Neural cell (in vitro differentiated cells): ENCODE measurements at regions not wholly inside any gene's neighbourhood (a gene's known extent, or its start where the extent isn't known, plus 50 kb on each side); places are given as distances from the start of the nearest gene placed in this dataset.

Source experiments
- H2AFZ ChIP-seq: fragments of 200-600, 300-800 bp; sonication (generic), shearing (Covaris generic); 2 replicates; pipeline ENCODE4 v1.6.0; 2014; ENCODE audit warnings: low read depth, mild to moderate bottlenecking, antibody characterized with exemption, low read length, moderate library complexity
- H3F3A ChIP-seq: fragments of 200-600 bp; shearing (Covaris generic); 2 replicates; pipeline ENCODE4 v1.6.1; 2016; ENCODE audit warnings: mild to moderate bottlenecking, moderate library complexity, mixed read lengths, antibody characterized with exemption, low read length; ENCODE audit not compliant: insufficient read depth, poor library complexity, severe bottlenecking
- H3K27ac ChIP-seq: fragments of 200-600, 300-800 bp; sonication (generic), shearing (Covaris generic); 2 replicates; pipeline ENCODE4 v1.5.1; 2014; ENCODE audit warnings: mild to moderate bottlenecking, low read length, moderate library complexity
- H3K27me3 ChIP-seq: fragments of 300-800, 200-600 bp; sonication (generic), shearing (Covaris generic); 2 replicates; pipeline ENCODE4 v1.6.0; 2014; ENCODE audit warnings: mild to moderate bottlenecking, low read depth, low read length, moderate library complexity; ENCODE audit not compliant: insufficient read depth
- H3K36me3 ChIP-seq: fragments of 300-800, 200-600 bp; sonication (generic), shearing (Covaris generic); 2 replicates; pipeline ENCODE4 v1.5.1; 2014; ENCODE audit warnings: mild to moderate bottlenecking, antibody characterized with exemption, low read length, moderate library complexity; ENCODE audit not compliant: insufficient read depth
- H3K4me2 ChIP-seq: fragments of 300-800, 200-600 bp; sonication (generic), shearing (Covaris generic); 2 replicates; pipeline ENCODE4 v1.6.0; 2014; ENCODE audit warnings: mild to moderate bottlenecking, low read length
- H3K4me3 ChIP-seq: fragments of 300-800, 200-600 bp; sonication (generic), shearing (Covaris generic); 2 replicates; pipeline ENCODE4 v1.5.1; 2014; ENCODE audit warnings: mild to moderate bottlenecking, low read length, moderate library complexity
- H3K79me2 ChIP-seq: fragments of 200-600 bp; shearing (Covaris generic); replicated peaks from 2 replicates; pipeline ENCODE4 v1.6.0; 2014; ENCODE audit warnings: mild to moderate bottlenecking, low read length, moderate library complexity; ENCODE audit not compliant: insufficient read depth
- H3K9ac ChIP-seq: fragments of 300-800, 200-600 bp; sonication (generic), shearing (Covaris generic); 2 replicates; pipeline ENCODE4 v1.6.1; 2016; ENCODE audit warnings: mild to moderate bottlenecking, low read length, mixed read lengths
- H3K9me2 ChIP-seq: fragments of 200-600 bp; shearing (Covaris generic); 2 replicates; pipeline ENCODE4 v1.6.1; 2016; ENCODE audit warnings: mild to moderate bottlenecking, low read length, mixed read lengths; ENCODE audit not compliant: insufficient read depth
- H3K9me3 ChIP-seq: fragments of 200-600, 300-800 bp; sonication (generic), shearing (Covaris generic); 2 replicates; pipeline ENCODE4 v1.6.1; 2016; ENCODE audit warnings: mild to moderate bottlenecking, mixed run types, low read length, moderate library complexity, mixed read lengths
- H4K20me1 ChIP-seq: fragments of 200-600 bp; shearing (Covaris generic); 2 replicates; pipeline ENCODE4 v1.6.1; 2016; ENCODE audit warnings: mild to moderate bottlenecking, mixed run types; ENCODE audit not compliant: insufficient read depth
- CTCF ChIP-seq: fragments of 450-650 bp; IDR thresholded peaks from 2 replicates; pipeline ENCODE4 v1.5.1; 2014; ENCODE audit warnings: antibody characterized with exemption, mild to moderate bottlenecking, moderate library complexity; ENCODE audit not compliant: poor library complexity, severe bottlenecking
- EP300 ChIP-seq: fragments of 450-650 bp; conservative IDR thresholded peaks from 2 replicates; pipeline ENCODE4 v1.6.1; 2014; ENCODE audit warnings: antibody characterized with exemption, mild to moderate bottlenecking, moderate library complexity; ENCODE audit not compliant: poor library complexity, severe bottlenecking
- EZH2 ChIP-seq: fragments of 200-600, 300-800 bp; shearing (Covaris generic), sonication (generic); IDR thresholded peaks from 2 replicates; pipeline ENCODE4 v1.6.1; 2014; ENCODE audit warnings: antibody characterized with exemption, low read length, borderline replicate concordance, mild to moderate bottlenecking; ENCODE audit not compliant: insufficient read depth, poor library complexity, severe bottlenecking
- MXI1 ChIP-seq: fragments of 450-650 bp; conservative IDR thresholded peaks from 2 replicates; pipeline ENCODE4 v1.6.1; 2014; ENCODE audit warnings: antibody characterized with exemption, mild to moderate bottlenecking; ENCODE audit not compliant: poor library complexity, severe bottlenecking
- POLR2AphosphoS5 ChIP-seq: IDR thresholded peaks from 2 replicates; pipeline ENCODE4 v1.6.1; 2012
- RAD21 ChIP-seq: fragments of 450-650 bp; conservative IDR thresholded peaks from 2 replicates; pipeline ENCODE4 v1.6.1; 2014; ENCODE audit warnings: antibody characterized with exemption, mild to moderate bottlenecking, moderate library complexity
- REST ChIP-seq: IDR thresholded peaks from 2 replicates; pipeline ENCODE4 v1.6.1; 2012; ENCODE audit warnings: borderline replicate concordance
- SMC3 ChIP-seq: fragments of 450-650 bp; conservative IDR thresholded peaks from 2 replicates; pipeline ENCODE4 v1.6.1; 2014; ENCODE audit warnings: antibody characterized with exemption, mild to moderate bottlenecking, moderate library complexity; ENCODE audit not compliant: poor library complexity
- TAF1 ChIP-seq: IDR thresholded peaks from 2 replicates; pipeline ENCODE4 v1.6.1; 2012; ENCODE audit warnings: low read depth

GRCh38 chr2:41417511-41417910 lies 630.3 kb upstream of the PKDCC start:
- TF ChIP-seq SMC3 (no peak), REST (no peak), TAF1 (no peak), EZH2 (no peak), POLR2AphosphoS5 (no peak), CTCF (no peak), MXI1 (no peak), RAD21 (no peak), EP300 (no peak)
- no peaks in the 10 kb centered on the region for H3K36me3 ChIP-seq
- no peak overlapping the region for H3K27ac ChIP-seq
- H3K27me3 ChIP-seq = no peaks in the 10 kb centered on the region
- H3K79me2 ChIP-seq = no peaks in the 10 kb centered on the region
- H3K4me2 ChIP-seq = no peak overlapping the region
- H3K9me2 ChIP-seq = no peaks in the 10 kb centered on the region
- H4K20me1 ChIP-seq = no peaks in the 10 kb centered on the region
- H3F3A ChIP-seq = no peaks in the 10 kb centered on the region
- no peak overlapping the region for H2AFZ ChIP-seq
- no peak overlapping the region for H3K4me3 ChIP-seq
- no peaks in the 10 kb centered on the region for H3K9me3 ChIP-seq
- no peak overlapping the region for H3K9ac ChIP-seq

GRCh38 chr2:41420219-41420618 lies 627.6 kb upstream of the PKDCC start:
- Histone ChIP-seq H3K79me2 (no peaks in the 10 kb centered on the region), H3K27me3 (no peaks in the 10 kb centered on the region), H3K9ac (no peak overlapping the region), H4K20me1 (no peaks in the 10 kb centered on the region), H3F3A (no peaks in the 10 kb centered on the region), H3K4me2 (no peak overlapping the region), H3K36me3 (no peaks in the 10 kb centered on the region), H3K9me3 (no peaks in the 10 kb centered on the region), H2AFZ (no peak overlapping the region), H3K27ac (no peak overlapping the region), H3K4me3 (no peak overlapping the region), H3K9me2 (no peaks in the 10 kb centered on the region)
- TF ChIP-seq TAF1 = no peak
- no peak for TF ChIP-seq EP300
- TF ChIP-seq POLR2AphosphoS5 = no peak
- no peak for TF ChIP-seq RAD21
- TF ChIP-seq SMC3 = no peak
- TF ChIP-seq CTCF = no peak
- no peak for TF ChIP-seq REST
- TF ChIP-seq MXI1 = no peak
- TF ChIP-seq EZH2 = no peak
